HepG2 (cell line): ENCODE measurements at regions not wholly inside any gene's neighbourhood (a gene's known extent, or its start where the extent isn't known, plus 50 kb on each side); places are given as distances from the start of the nearest gene placed in this dataset.

Experiments used
- ATAC-seq: fragments of 200-7000 bp; cut with Tn5 transposase; 3 replicates; pipeline ENCODE4 v1.9.1; 2020; ENCODE audit warnings: mild to moderate bottlenecking, moderate library complexity
- BruUV-seq: library from RNA; stranded (reverse); fragments of 400-500 nt; replicated peaks from 2 replicates; lab custom pipeline; 2021; lab: Mats Ljungman, UMichigan
- CTCF ChIA-PET: fragments of 300-600 bp; formaldehyde crosslinking; extraction: SDS; loops from one replicate; lab custom pipeline; 2021; ENCODE audit warnings: low total read pairs, inconsistent platforms, low intra/inter-chr PET ratio; lab: Yijun Ruan, JAX
- POLR2A ChIA-PET: fragments of 350-600 bp; sonication (Branson Sonifier 250); formaldehyde crosslinking; loops from one replicate; lab custom pipeline; 2020; ENCODE audit warnings: antibody characterized with exemption, inconsistent platforms; lab: Yijun Ruan, JAX
- DNase-seq: peaks from one replicate; pipeline ENCODE4 v3.0.0-alpha.2; 2015; ENCODE audit warnings: low spot score
- FAIRE-seq: peaks from 3 replicates; lab custom pipeline; 2011; peaks lifted over from hg19 to GRCh38; lab: Jason Lieb, UNC
- H2AFZ ChIP-seq: one replicate; pipeline ENCODE4 v1.6.1; 2011; ENCODE audit warnings: low read length, inconsistent platforms
- H3K27ac ChIP-seq: fragments of 300-600 bp; 3 replicates; pipeline ENCODE4 v1.8.0; 2011; ENCODE audit warnings: mixed run types, mild to moderate bottlenecking, mixed read lengths, low read length, inconsistent platforms; ENCODE audit not compliant: insufficient read depth; ENCODE audit errors: extremely low read length
- H3K27me3 ChIP-seq, 2 experiments: fragments of 200-600 bp in 1 of 2; 2 replicates in 1 of 2; 3 replicates in 1 of 2; pipeline versions ENCODE4 v1.6.0 to v1.8.0; 2011; ENCODE audit warnings: low read length in 2 of 2, mild to moderate bottlenecking in 2 of 2, moderate library complexity in 2 of 2, inconsistent platforms in 1 of 2; ENCODE audit not compliant: insufficient read depth in 2 of 2, control insufficient read depth in 1 of 2
- H3K36me3 ChIP-seq, 2 experiments: fragments of 200-600 bp in 1 of 2; replicated peaks in 1 of 2; 2 replicates in 1 of 2; 3 replicates in 1 of 2; pipeline versions ENCODE4 v1.5.1 to v1.8.0; 2011; ENCODE audit warnings: low read length in 2 of 2, inconsistent platforms in 1 of 2; ENCODE audit not compliant: insufficient read depth in 2 of 2, control insufficient read depth in 1 of 2
- H3K4me1 ChIP-seq: 2 replicates; pipeline ENCODE4 v1.5.1; 2012; ENCODE audit warnings: low read length, inconsistent platforms; ENCODE audit not compliant: insufficient read depth
- H3K4me2 ChIP-seq: 2 replicates; pipeline ENCODE4 v1.6.0; 2011; ENCODE audit warnings: low read depth, low read length, inconsistent platforms
- H3K4me3 ChIP-seq, 3 experiments: fragments of 200-600 bp in 1 of 3; sonication (generic), shearing (Covaris generic) in 1 of 3; replicated peaks in 1 of 3; 2 replicates each; pipeline ENCODE4 v1.5.1; 2011 to 2016; ENCODE audit warnings: low read length in 3 of 3, inconsistent platforms in 2 of 3, low read depth in 2 of 3, mild to moderate bottlenecking in 2 of 3, control low read depth in 1 of 3, mixed read lengths in 1 of 3; ENCODE audit not compliant: insufficient read depth in 1 of 3
- H3K79me2 ChIP-seq: one replicate; pipeline ENCODE4 v1.6.1; 2011; ENCODE audit warnings: low read length, inconsistent platforms; ENCODE audit not compliant: insufficient read depth
- H3K9ac ChIP-seq: 2 replicates; pipeline ENCODE4 v1.6.0; 2011; ENCODE audit warnings: mild to moderate bottlenecking, low read depth, low read length, inconsistent platforms; ENCODE audit not compliant: insufficient read depth
- H3K9me3 ChIP-seq: 2 replicates; pipeline ENCODE4 v1.5.1; 2012; ENCODE audit warnings: mild to moderate bottlenecking, low read length
- H4K20me1 ChIP-seq: 2 replicates; pipeline ENCODE4 v1.6.0; 2011; ENCODE audit warnings: inconsistent platforms, mild to moderate bottlenecking, low read length, moderate library complexity; ENCODE audit not compliant: insufficient read depth
- CHD2 ChIP-seq: IDR thresholded peaks from 2 replicates; pipeline ENCODE4 v1.6.1; 2011; ENCODE audit warnings: low read depth, low read length, improper control_type of control experiment
- GFI1 ChIP-seq: sonication (generic); formaldehyde crosslinking; IDR thresholded peaks from 2 replicates; pipeline ENCODE4 v1.5.0; 2020; ENCODE audit warnings: missing genetic modification reagents, mild to moderate bottlenecking, borderline replicate concordance
- WGBS: methylation state at CpG from one replicate; pipeline ENCODE4 v1.1.6; 2017; ENCODE audit warnings: low lambda C conversion rate; 5-methylcytosine and 5-hydroxymethylcytosine counted together
- in situ Hi-C: cut with HindIII; loops from 2 replicates; pipeline ENCODE4 v1.10.0; 2017; ENCODE audit warnings: low pct_unique_long_range_greater_than_20kb; ENCODE audit not compliant: extremely low pct_ligation_motif_present
- intact Hi-C: fragments of 100-400 bp; cut with micrococcal nuclease; formaldehyde crosslinking; loops from one replicate; pipeline ENCODE4 v1.10.0; 2022; ENCODE audit not compliant: unreplicated experiment
- TF ChIP-seq, protein P1 (sequence below): sonication (generic); formaldehyde crosslinking; IDR thresholded peaks from 2 replicates; pipeline ENCODE4 v1.8.0; 2022; ENCODE audit warnings: missing genetic modification reagents, mild to moderate bottlenecking, inconsistent platforms, borderline replicate concordance
- TF ChIP-seq, protein P2 (sequence below): sonication (generic); formaldehyde crosslinking; IDR thresholded peaks from 2 replicates; pipeline ENCODE4 v1.5.1; 2020; ENCODE audit warnings: mild to moderate bottlenecking, missing genetic modification reagents, moderate library complexity

DNA sequence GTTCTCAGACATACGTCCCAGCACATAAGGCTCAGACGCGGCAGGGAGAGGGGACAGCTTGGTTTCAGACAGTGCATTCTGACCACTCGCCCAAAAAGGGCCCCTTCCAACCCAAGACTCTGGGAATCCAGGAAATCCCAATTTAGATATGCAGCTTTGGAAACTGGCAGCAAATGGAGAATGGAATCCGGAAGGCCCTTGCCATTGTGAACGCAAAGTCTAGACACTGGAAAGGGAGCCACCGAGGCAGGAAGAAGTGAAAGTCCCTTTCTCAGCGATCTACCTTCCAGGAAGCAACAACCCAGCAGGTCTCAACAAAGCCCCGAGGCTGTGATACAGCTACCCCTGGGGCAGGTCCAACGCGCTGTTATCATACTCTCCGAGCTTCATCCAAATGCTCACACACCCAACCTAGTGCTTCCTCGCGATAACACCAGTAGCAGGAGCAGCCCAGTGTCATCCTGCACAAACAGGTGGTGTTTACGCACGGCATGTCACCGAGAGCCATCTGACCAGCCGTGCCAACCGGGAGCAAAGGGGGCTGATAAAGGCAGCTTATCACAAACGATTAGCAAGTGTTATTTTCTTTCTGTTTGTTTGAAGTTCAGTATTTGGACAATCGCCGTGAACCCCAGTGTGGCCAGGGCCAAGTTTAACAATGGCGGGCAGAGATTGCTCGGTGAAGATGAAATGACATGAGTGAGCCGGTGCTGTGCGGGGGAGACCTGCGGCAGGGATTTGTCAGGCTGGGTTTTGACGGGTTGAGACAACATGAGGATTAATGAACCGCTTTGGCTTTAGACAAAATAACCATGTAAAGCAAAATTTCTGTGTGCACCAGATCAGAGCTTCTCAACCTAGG is 240.6 kb downstream of the FOXL1 start:
- Histone ChIP-seq H3K9me3 (no peaks in the 10 kb centered on the region), H3K27me3 (peaks cover 2 to 46% of the 10 kb centered on the region in 2 experiments), H4K20me1 (no peaks in the 10 kb centered on the region; the same call in 1 of the 2 replicates), H3K27ac (no peak overlapping the region)
- in situ Hi-C loops (no loop called here), intact Hi-C loops (no loop called here)
- CTCF ChIA-PET = no interaction called here
- TF ChIP-seq GFI1 (CRISPR knock-in tag) (peak; percentile 39; the same call in 1 of the 2 replicates), CHD2 (peak; percentile 71; the same call in 1 of the 2 replicates)
- TF ChIP-seq, protein P1, sequence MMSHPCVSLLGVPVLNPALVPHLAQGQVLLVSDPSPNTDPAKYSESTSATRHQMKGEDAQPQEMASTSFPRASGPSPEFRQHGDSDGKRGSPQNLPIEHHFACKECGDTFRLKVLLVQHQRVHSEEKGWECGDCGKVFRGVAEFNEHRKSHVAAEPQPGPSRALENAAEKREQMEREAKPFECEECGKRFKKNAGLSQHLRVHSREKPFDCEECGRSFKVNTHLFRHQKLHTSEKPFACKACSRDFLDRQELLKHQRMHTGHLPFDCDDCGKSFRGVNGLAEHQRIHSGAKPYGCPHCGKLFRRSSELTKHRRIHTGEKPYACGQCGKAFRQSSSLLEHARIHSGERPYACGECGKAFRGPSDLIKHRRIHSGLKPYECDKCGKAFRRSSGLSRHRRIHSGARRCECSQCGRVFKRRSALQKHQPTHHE (CRISPR knock-in tag) = no peak
- TF ChIP-seq, protein P2, sequence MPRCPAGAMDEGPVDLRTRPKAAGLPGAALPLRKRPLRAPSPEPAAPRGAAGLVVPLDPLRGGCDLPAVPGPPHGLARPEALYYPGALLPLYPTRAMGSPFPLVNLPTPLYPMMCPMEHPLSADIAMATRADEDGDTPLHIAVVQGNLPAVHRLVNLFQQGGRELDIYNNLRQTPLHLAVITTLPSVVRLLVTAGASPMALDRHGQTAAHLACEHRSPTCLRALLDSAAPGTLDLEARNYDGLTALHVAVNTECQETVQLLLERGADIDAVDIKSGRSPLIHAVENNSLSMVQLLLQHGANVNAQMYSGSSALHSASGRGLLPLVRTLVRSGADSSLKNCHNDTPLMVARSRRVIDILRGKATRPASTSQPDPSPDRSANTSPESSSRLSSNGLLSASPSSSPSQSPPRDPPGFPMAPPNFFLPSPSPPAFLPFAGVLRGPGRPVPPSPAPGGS (CRISPR knock-in tag) = no peak
- TF ChIP-seq, all 625 proteins: peak for 2
- BruUV-seq = no TSS peak
- ATAC-seq = peak; percentile 28; the same call in 2 of the 3 replicates
- Histone ChIP-seq H3K4me1 (no peaks in the 10 kb centered on the region), H3K4me3 (no peak overlapping the region), H2AFZ (no peak overlapping the region), H3K9ac (no peak overlapping the region), H3K36me3 (no peaks in the 10 kb centered on the region), H3K79me2 (no peaks in the 10 kb centered on the region), H3K4me2 (no peak overlapping the region)
- 18% methylated on average over 26 of the region's 29 CpGs for WGBS
- DNase-seq = no peak
- FAIRE-seq = no peak
- POLR2A ChIA-PET = no interaction called here
